ENCODE measurements at regions not wholly inside any gene's neighbourhood (a gene's known extent, or its start where the extent isn't known, plus 50 kb on each side); places are given as distances from the start of the nearest gene placed in this dataset.

- in situ Hi-C loops (cut with MboI) (no loop called here), intact Hi-C loops (cut with micrococcal nuclease; ENCODE audit: unreplicated experiment) (no loop called here)
- DNase-seq (ENCODE audit: low read depth, low spot score) = no peak
- Histone ChIP-seq H2AFZ (ENCODE audit: control insufficient read depth, low read depth, low read length) (no peak overlapping the region), H3K27ac (ENCODE audit: control insufficient read depth, insufficient read depth) (no peak overlapping the region), H3K36me3 (ENCODE audit: control insufficient read depth in 2 of 2, insufficient read depth in 2 of 2, low read length in 1 of 2) (no peaks in the 10 kb centered on the region), H3K4me3 (no peak overlapping the region), H3K79me2 (ENCODE audit: control insufficient read depth, insufficient read depth, low read length) (no peaks in the 10 kb centered on the region), H3K4me1 (ENCODE audit: control insufficient read depth, insufficient read depth, low read length) (no peaks in the 10 kb centered on the region), H3K27me3 (replicated peaks in 1 of 2; ENCODE audit: control insufficient read depth in 2 of 2, insufficient read depth in 2 of 2, low read length in 1 of 2) (no peaks in the 10 kb centered on the region; a peak in 1 of 4 replicates), H3K9me3 (replicated peaks; ENCODE audit: control insufficient read depth, insufficient read depth, low read length) (no peaks in the 10 kb centered on the region; the same call in 2 of the 3 replicates), H3K4me2 (ENCODE audit: control insufficient read depth, insufficient read depth) (no peak overlapping the region), H3K9ac (ENCODE audit: control insufficient read depth, insufficient read depth, low read length) (no peak overlapping the region), H4K20me1 (ENCODE audit: control insufficient read depth, insufficient read depth) (no peaks in the 10 kb centered on the region)
- 0% methylated on average over 1 of the region's 1 CpG for WGBS (ENCODE audit: insufficient coverage, insufficient replicate concordance, low lambda C conversion rate, missing lambda C conversion rate)
- no peak for FAIRE-seq
- no peak for ATAC-seq
- ChIA-PET RAD21 (ENCODE audit: unreplicated experiment) (no interaction called here), SMC1A (ENCODE audit: uncharacterized antibody, unreplicated experiment) (interaction anchor here (0.6 kb wide), 1 partner anchor 22 kb away, joined by 3 read pairs; no protein-coding TSS in a partner anchor), CTCF (no interaction called here), POLR2A (no interaction called here)
- TF ChIP-seq ZNF622 (IDR thresholded peaks at IDR 0.05) = no peak
- no TSS peak for BruUV-seq (replicated peaks)
Observed at GRCh38 chr4:151855747-151856146, 94.9 kb upstream of the GATB start.

GRCh38 chr4:151854731-151855130 is 93.9 kb upstream of the GATB start:
- Histone ChIP-seq H3K9me3 (replicated peaks; ENCODE audit: control insufficient read depth, insufficient read depth, low read length) (no peaks in the 10 kb centered on the region; the same call in 2 of the 3 replicates), H3K27ac (ENCODE audit: control insufficient read depth, insufficient read depth) (no peak overlapping the region), H4K20me1 (ENCODE audit: control insufficient read depth, insufficient read depth) (no peaks in the 10 kb centered on the region), H2AFZ (ENCODE audit: control insufficient read depth, low read depth, low read length) (no peak overlapping the region), H3K9ac (ENCODE audit: control insufficient read depth, insufficient read depth, low read length) (no peak overlapping the region), H3K4me1 (ENCODE audit: control insufficient read depth, insufficient read depth, low read length) (no peaks in the 10 kb centered on the region), H3K27me3 (replicated peaks in 1 of 2; ENCODE audit: control insufficient read depth in 2 of 2, insufficient read depth in 2 of 2, low read length in 1 of 2) (no peaks in the 10 kb centered on the region; a peak in 1 of 4 replicates), H3K79me2 (ENCODE audit: control insufficient read depth, insufficient read depth, low read length) (no peaks in the 10 kb centered on the region), H3K4me3 (no peak overlapping the region), H3K36me3 (ENCODE audit: control insufficient read depth in 2 of 2, insufficient read depth in 2 of 2, low read length in 1 of 2) (no peaks in the 10 kb centered on the region), H3K4me2 (ENCODE audit: control insufficient read depth, insufficient read depth) (no peak overlapping the region)
- ChIA-PET POLR2A (interaction anchor here (0.6 kb wide), 1 partner anchor 533 kb away, joined by 3 read pairs; no protein-coding TSS in a partner anchor), CTCF (interaction anchor here (0.6 to 1.4 kb wide), 2 partner anchors 52 to 345 kb away, joined by 3 to 7 read pairs; no protein-coding TSS in a partner anchor), SMC1A (ENCODE audit: uncharacterized antibody, unreplicated experiment) (interaction anchor here (1.0 to 1.5 kb wide), 2 partner anchors 12 to 33 kb away, joined by 3 to 4 read pairs; no protein-coding TSS in a partner anchor), RAD21 (ENCODE audit: unreplicated experiment) (interaction anchor here (0.6 kb wide), 1 partner anchor 18 kb away, joined by 3 read pairs; no protein-coding TSS in a partner anchor)
- no peak for DNase-seq (ENCODE audit: low read depth, low spot score)
- BruUV-seq (replicated peaks) = no TSS peak
- no peak for ATAC-seq
- no peak for TF ChIP-seq MYB (IDR thresholded peaks at IDR 0.05; ENCODE audit: borderline replicate concordance, low read depth, low read length)
- no peak for TF ChIP-seq HDAC6 (IDR thresholded peaks at IDR 0.05; ENCODE audit: unreplicated experiment)
- TF ChIP-seq HCFC1 (IDR thresholded peaks at IDR 0.05; ENCODE audit: low read length) = no peak
- TF ChIP-seq YBX1 (IDR thresholded peaks at IDR 0.05) = no peak
- TF ChIP-seq TCF7 (IDR thresholded peaks at IDR 0.05; ENCODE audit: borderline replicate concordance) = no peak
- no peak for TF ChIP-seq IRF4 (IDR thresholded peaks at IDR 0.05; ENCODE audit: low read depth, low read length)
- no peak for TF ChIP-seq FOXM1 (IDR thresholded peaks at IDR 0.05; ENCODE audit: low read depth, low read length)
- TF ChIP-seq MXI1 (IDR thresholded peaks at IDR 0.05; ENCODE audit: low read depth, low read length) = no peak
- TF ChIP-seq ZZZ3 (IDR thresholded peaks at IDR 0.05; ENCODE audit: control insufficient read depth, insufficient read length, low read depth) = no peak
- no peak for TF ChIP-seq SPI1 (IDR thresholded peaks at IDR 0.05; ENCODE audit: borderline replicate concordance, insufficient read depth, low read depth, low read length)
- no peak for TF ChIP-seq RCOR1 (conservative IDR thresholded peaks at IDR 0.05; ENCODE audit: low read depth, low read length)
- TF ChIP-seq NFYB (IDR thresholded peaks at IDR 0.05; ENCODE audit: insufficient read depth, low read depth, low read length) = no peak
- TF ChIP-seq JUNB (IDR thresholded peaks at IDR 0.05) = no peak
- no peak for TF ChIP-seq RELB (IDR thresholded peaks at IDR 0.05; ENCODE audit: low read depth)
- in situ Hi-C loops (cut with MboI) = no loop called here
- 6% methylated on average over 1 of the region's 1 CpG for WGBS (ENCODE audit: insufficient coverage, insufficient replicate concordance, low lambda C conversion rate, missing lambda C conversion rate)
- intact Hi-C loops (cut with micrococcal nuclease; ENCODE audit: unreplicated experiment) = no loop called here
- no peak for FAIRE-seq

All from GM12878 (cell line).